ENCODE measurements at regions not wholly inside any gene's neighbourhood (a gene's known extent, or its start where the extent isn't known, plus 50 kb on each side); places are given as distances from the start of the nearest gene placed in this dataset.

DNA sequence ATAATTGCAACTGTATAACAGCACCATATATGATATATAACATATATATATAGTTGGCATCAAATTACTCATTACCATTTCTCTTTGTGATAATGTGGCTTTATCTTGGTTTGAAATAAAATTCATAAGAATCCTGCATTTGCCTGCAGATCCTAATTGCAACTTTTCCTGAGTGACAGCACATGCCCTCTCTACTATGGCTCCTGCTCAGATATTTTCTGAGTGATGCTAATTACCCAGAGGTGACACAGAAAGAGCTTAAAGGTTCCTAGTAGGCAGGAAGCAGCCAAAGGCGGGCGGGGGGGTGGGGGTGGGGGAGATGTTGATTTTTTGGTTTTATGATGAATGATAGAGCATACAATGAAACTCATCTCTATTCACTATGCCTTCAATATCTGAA, 370.6 kb downstream of the MFSD1 start:
- TF ChIP-seq CEBPB (IDR thresholded peaks at IDR 0.05; ENCODE audit: low read depth) (no peak), RAD21 (IDR thresholded peaks at IDR 0.05; ENCODE audit: low read depth) (no peak), SRF (IDR thresholded peaks at IDR 0.05; ENCODE audit: low read depth) (no peak), EZH2 (IDR thresholded peaks at IDR 0.05) (no peak)

Data from HCT116 (cell line).